GM12874 (cell line): ENCODE measurements at regions not wholly inside any gene's neighbourhood (a gene's known extent, or its start where the extent isn't known, plus 50 kb on each side); places are given as distances from the start of the nearest gene placed in this dataset.

ENCODE experiments used
- TF ChIP-seq, protein P1 (sequence below): IDR thresholded peaks from 2 replicates; pipeline ENCODE4 v1.5.1; 2011; ENCODE audit warnings: low read depth, mild to moderate bottlenecking, control low read depth, low read length, moderate library complexity; ENCODE audit not compliant: insufficient read depth

DNA sequence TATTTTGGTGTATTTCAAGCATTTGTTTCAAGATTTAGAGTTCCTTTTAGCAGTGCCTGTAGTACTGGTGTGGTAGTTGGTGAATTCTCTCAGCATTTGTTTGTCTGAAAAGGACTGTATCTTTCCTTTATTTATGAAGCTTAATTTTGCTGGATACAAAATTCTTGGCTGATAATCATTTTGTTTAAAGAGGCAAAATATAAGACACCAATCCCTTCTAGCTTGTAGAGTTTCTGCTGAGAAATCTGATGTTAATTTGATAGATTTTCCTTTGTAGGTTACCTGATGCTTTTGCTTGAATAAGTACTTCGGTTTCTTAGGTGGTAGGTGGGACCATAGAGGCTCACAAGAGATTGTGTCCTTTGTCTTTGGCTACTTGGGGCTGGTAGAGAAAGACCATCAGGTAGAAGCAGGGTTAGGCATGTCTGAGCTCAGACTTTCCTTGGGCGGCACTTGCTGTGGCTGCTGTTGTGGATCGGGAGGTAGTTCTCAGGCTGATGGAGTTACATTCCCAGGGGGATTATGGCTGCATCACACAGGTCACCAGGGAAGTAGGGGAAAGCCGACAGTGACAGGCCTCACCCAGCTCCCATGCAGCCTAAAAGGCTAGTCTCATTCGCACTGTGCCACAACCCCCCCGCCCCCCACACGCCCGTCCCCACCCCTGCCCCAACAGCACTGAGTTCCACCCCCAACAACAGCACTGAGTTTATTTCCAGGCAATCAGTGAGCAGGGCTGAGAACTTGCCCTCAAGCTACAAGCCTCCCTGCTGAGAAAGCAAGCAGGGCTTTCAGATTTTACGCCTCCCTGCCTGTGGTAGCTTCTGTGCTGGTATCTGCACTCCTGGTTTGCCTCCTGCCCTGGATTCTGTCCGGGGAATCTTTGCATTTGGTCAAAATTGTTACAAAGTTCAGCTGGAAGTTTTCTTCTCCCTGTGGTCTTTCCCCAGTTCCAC, 127.1 kb upstream of the GLRA1 start:
- TF ChIP-seq, protein P1, sequence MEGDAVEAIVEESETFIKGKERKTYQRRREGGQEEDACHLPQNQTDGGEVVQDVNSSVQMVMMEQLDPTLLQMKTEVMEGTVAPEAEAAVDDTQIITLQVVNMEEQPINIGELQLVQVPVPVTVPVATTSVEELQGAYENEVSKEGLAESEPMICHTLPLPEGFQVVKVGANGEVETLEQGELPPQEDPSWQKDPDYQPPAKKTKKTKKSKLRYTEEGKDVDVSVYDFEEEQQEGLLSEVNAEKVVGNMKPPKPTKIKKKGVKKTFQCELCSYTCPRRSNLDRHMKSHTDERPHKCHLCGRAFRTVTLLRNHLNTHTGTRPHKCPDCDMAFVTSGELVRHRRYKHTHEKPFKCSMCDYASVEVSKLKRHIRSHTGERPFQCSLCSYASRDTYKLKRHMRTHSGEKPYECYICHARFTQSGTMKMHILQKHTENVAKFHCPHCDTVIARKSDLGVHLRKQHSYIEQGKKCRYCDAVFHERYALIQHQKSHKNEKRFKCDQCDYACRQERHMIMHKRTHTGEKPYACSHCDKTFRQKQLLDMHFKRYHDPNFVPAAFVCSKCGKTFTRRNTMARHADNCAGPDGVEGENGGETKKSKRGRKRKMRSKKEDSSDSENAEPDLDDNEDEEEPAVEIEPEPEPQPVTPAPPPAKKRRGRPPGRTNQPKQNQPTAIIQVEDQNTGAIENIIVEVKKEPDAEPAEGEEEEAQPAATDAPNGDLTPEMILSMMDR: no peak

DNA sequence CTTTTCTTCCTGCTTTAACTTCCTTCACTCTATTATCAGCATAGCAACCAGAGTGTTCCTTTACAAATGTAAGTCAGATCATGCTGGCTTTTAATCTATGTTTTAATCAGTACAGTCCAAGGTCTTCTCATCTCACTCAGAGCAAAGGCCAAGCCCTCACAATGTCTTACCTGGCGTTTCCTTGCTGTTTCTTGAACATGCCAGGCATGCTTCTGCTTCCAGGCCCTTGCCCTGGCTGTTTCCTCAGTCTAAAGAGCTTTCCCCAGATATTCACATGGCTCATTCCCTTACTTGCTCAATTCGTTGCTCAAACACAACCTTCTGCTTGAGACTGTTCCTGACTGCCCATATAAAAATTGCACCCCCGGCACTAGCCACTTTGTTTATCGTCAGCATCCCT, 121.7 kb upstream of the GLRA1 start:
- TF ChIP-seq, protein P1: no peak

GRCh38 chr5:152016421-152016820, 91.8 kb upstream of the GLRA1 start:
- TF ChIP-seq, protein P1: no peak

DNA sequence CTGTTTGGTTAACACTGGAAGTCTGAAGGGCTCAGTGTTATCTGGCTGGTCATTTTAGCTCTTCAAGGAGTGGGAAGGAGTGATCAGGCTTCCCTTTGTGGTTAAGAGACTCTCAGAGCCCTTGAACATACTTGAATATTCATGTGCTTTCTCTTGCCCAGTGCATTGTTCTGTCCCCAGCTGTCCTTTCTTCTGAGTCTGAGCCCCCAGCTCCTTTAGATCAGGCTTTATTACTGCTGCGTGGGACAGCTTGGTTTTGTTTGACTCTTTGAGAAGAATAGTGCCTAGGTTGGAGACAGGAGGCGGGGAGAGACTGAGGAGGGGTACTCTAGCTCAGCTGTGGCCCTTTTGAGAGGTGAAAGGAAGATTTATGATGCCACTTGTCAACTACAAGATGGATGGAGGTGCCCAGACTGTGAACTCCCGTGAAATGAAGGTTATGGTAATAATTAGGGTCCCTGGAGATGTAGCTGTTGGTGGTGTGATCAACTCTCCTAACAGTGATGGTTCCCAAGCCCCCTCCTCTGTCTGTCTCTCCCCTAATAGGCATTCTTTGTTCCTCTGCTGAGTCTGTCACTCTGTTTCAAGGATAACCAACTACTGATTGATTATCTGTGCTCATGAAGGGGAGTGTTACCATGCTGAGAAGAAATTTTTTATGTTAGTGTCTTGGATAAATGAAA, 83.1 kb upstream of the GLRA1 start:
- TF ChIP-seq, protein P1: no peak

DNA sequence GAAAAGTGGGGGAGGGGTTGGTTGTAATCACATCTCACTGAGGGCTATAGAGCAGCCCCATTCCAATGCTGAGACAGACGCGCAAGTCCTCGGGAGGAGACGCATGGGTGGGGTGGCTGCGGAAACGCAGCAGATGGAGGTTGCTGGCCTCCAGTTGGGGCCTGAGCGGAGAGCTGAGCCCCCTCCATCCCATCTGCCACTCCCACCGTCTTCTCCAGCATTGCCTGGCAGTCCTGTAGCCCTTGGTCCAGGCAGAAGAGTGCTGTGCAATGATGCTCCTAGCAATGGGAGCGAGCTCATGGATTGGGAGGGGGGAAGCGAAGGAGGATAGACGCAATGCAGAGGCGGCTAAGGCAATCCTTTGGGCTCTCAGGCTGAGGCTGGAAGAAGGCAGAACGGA, 79.4 kb upstream of the GLRA1 start:
- TF ChIP-seq, protein P1: no peak
